Testis (tissue), 2 donors: ENCODE measurements at regions not wholly inside any gene's neighbourhood (a gene's known extent, or its start where the extent isn't known, plus 50 kb on each side); places are given as distances from the start of the nearest gene placed in this dataset.

Experiments used
- microRNA counts, 2 donors: library from miRNA; unstranded; fragments of <30 nt; microRNA quantifications; one replicate each; lab custom pipeline; 2016
- microRNA-seq, 2 donors: library from miRNA; unstranded; fragments of <30 nt; microRNA quantifications; one replicate each; pipeline ENCODE4, GENCODE V29; 2016; ENCODE audit warnings: borderline number of aligned reads in 2 of 2, borderline replicate concordance in 1 of 2
- small RNA-seq, 2 donors: library from RNA; depleted of rRNA; stranded (forward); fragments of <200 nt; gene quantifications; one replicate each; pipeline ENCODE3, GENCODE V24; 2016

MicroRNAs in the stretch of these regions (microRNA counts, 767-probe panel; counts per million panel counts)
- microRNA hsa-miR-4435 (lab: Ali Mortazavi, UCI) = 0 to 152 counts per million in 2 donors

Small RNA genes in the stretch of these regions (microRNA-seq; reads per million reads assigned to microRNA genes)
- gene MIR4771-1 = 0 reads per million in 2 donors

Small RNA genes in the stretch of these regions (small RNA-seq; reads per million reads assigned to genes)
- 0 reads per million in 2 donors for gene MIR4771-1
